Smooth muscle cell (in vitro differentiated cells): ENCODE measurements at regions not wholly inside any gene's neighbourhood (a gene's known extent, or its start where the extent isn't known, plus 50 kb on each side); places are given as distances from the start of the nearest gene placed in this dataset.

Experiments used
- DNase-seq: peaks from one replicate; lab custom pipeline; 2025; ENCODE audit not compliant: unreplicated experiment; lab: John Stamatoyannopoulos, UW
- H2AFZ ChIP-seq: fragments of 200-600 bp; sonication (generic); 2 replicates; pipeline ENCODE4 v1.6.0; 2016; ENCODE audit warnings: antibody characterized with exemption, low read depth, mild to moderate bottlenecking
- H3F3A ChIP-seq: fragments of 200-600 bp; sonication (generic); 2 replicates; pipeline ENCODE4 v1.6.0; 2017; ENCODE audit warnings: antibody characterized with exemption, low read depth
- H3K27ac ChIP-seq: fragments of 200-600 bp; sonication (generic); 2 replicates; pipeline ENCODE4 v1.5.1; 2016; ENCODE audit warnings: low read depth, mild to moderate bottlenecking
- H3K27me3 ChIP-seq: fragments of 200-600 bp; sonication (generic); 2 replicates; pipeline ENCODE4 v1.6.1; 2016; ENCODE audit warnings: low read depth, mild to moderate bottlenecking
- H3K36me3 ChIP-seq: fragments of 200-600 bp; sonication (generic); 2 replicates; pipeline ENCODE4 v1.5.1; 2016; ENCODE audit warnings: low read depth
- H3K4me1 ChIP-seq: fragments of 200-600 bp; sonication (generic); 2 replicates; pipeline ENCODE4 v1.5.1; 2016; ENCODE audit warnings: low read depth
- H3K4me2 ChIP-seq: fragments of 200-600 bp; sonication (generic); 2 replicates; pipeline ENCODE4 v1.6.0; 2016; ENCODE audit warnings: mild to moderate bottlenecking
- H3K4me3 ChIP-seq: fragments of 200-600 bp; sonication (generic); 2 replicates; pipeline ENCODE4 v1.5.1; 2016; ENCODE audit warnings: mild to moderate bottlenecking
- H3K79me2 ChIP-seq: fragments of 200-600 bp; sonication (generic); 2 replicates; pipeline ENCODE4 v1.6.0; 2016; ENCODE audit warnings: low read depth, mild to moderate bottlenecking
- H3K9ac ChIP-seq: fragments of 200-600 bp; sonication (generic); 2 replicates; pipeline ENCODE4 v1.6.0; 2016; ENCODE audit warnings: low read depth
- H3K9me3 ChIP-seq: fragments of 200-600 bp; sonication (generic); replicated peaks from 2 replicates; pipeline ENCODE4 v1.5.1; 2016; ENCODE audit warnings: low read depth
- H4K20me1 ChIP-seq: fragments of 200-600 bp; sonication (generic); 2 replicates; pipeline ENCODE4 v1.6.0; 2016; ENCODE audit warnings: low read depth
- CTCF ChIP-seq: fragments of 200-600 bp; sonication (generic); IDR thresholded peaks from 2 replicates; pipeline ENCODE4 v1.5.1; 2017; ENCODE audit warnings: borderline replicate concordance, mild to moderate bottlenecking, antibody characterized with exemption; ENCODE audit not compliant: insufficient read depth, poor library complexity, severe bottlenecking
- WGBS: methylation state at CpG from one replicate; pipeline ENCODE4 v1.1.7; 2016; ENCODE audit warnings: low lambda C conversion rate; 5-methylcytosine and 5-hydroxymethylcytosine counted together

GRCh38 chr3:118810499-118811035 is 224.1 kb downstream of the IGSF11 start:
- Histone ChIP-seq H3K27me3 (no peaks in the 10 kb centered on the region), H2AFZ (no peak overlapping the region), H3K4me1 (no peaks in the 10 kb centered on the region), H3K36me3 (no peaks in the 10 kb centered on the region), H3K4me3 (no peak overlapping the region), H3K9me3 (no peaks in the 10 kb centered on the region), H3K27ac (no peak overlapping the region), H3K79me2 (no peaks in the 10 kb centered on the region), H3K9ac (no peak overlapping the region), H4K20me1 (no peaks in the 10 kb centered on the region), H3F3A (no peaks in the 10 kb centered on the region), H3K4me2 (no peak overlapping the region)
- no peak for DNase-seq
- TF ChIP-seq CTCF, result no peak
- WGBS, result 92% methylated on average over 10 of the region's 10 CpGs

- DNase-seq, result no peak
- TF ChIP-seq CTCF, result no peak
- Histone ChIP-seq H3K4me3 (no peak overlapping the region), H3K27me3 (no peaks in the 10 kb centered on the region), H3K4me2 (no peak overlapping the region), H3K9me3 (no peaks in the 10 kb centered on the region), H3K4me1 (no peaks in the 10 kb centered on the region), H3K79me2 (no peaks in the 10 kb centered on the region), H3K9ac (no peak overlapping the region), H3F3A (no peaks in the 10 kb centered on the region), H3K36me3 (no peaks in the 10 kb centered on the region), H3K27ac (no peak overlapping the region), H2AFZ (no peak overlapping the region), H4K20me1 (no peaks in the 10 kb centered on the region)
- WGBS, result 86% methylated on average over 3 of the region's 3 CpGs
Measured at GRCh38 chr3:118811236-118811732, 223.4 kb downstream of the IGSF11 start.

GRCh38 chr3:118813472-118813871 is 221.2 kb downstream of the IGSF11 start:
- no peak overlapping the region for H3K9ac ChIP-seq
- TF ChIP-seq CTCF, result no peak
- no peaks in the 10 kb centered on the region for H3K79me2 ChIP-seq
- WGBS, result 85% methylated on average over 4 of the region's 4 CpGs
- H3K36me3 ChIP-seq, result no peaks in the 10 kb centered on the region
- H4K20me1 ChIP-seq, result no peaks in the 10 kb centered on the region
- H2AFZ ChIP-seq, result no peak overlapping the region
- no peaks in the 10 kb centered on the region for H3F3A ChIP-seq
- no peak overlapping the region for H3K27ac ChIP-seq
- no peak overlapping the region for H3K4me2 ChIP-seq
- no peaks in the 10 kb centered on the region for H3K27me3 ChIP-seq
- H3K4me3 ChIP-seq, result no peak overlapping the region
- no peaks in the 10 kb centered on the region for H3K4me1 ChIP-seq
- DNase-seq, result no peak
- no peaks in the 10 kb centered on the region for H3K9me3 ChIP-seq

- 27% methylated on average over 5 of the region's 5 CpGs for WGBS
- no peak for DNase-seq
Measured at GRCh38 chr3:118817748-118818165, 216.9 kb downstream of the IGSF11 start.

More at GRCh38 chr3:118817748-118818165, 216.9 kb downstream of the IGSF11 start:
- Histone ChIP-seq H3F3A (no peaks in the 10 kb centered on the region), H4K20me1 (no peaks in the 10 kb centered on the region), H3K9me3 (no peaks in the 10 kb centered on the region), H3K9ac (peak overlapping the region; percentile 38), H3K27me3 (no peaks in the 10 kb centered on the region), H3K36me3 (no peaks in the 10 kb centered on the region), H3K79me2 (no peaks in the 10 kb centered on the region), H3K4me1 (no peaks in the 10 kb centered on the region), H3K27ac (peak overlapping the region; percentile 63), H3K4me3 (no peak overlapping the region), H2AFZ (peak overlapping the region; percentile 11), H3K4me2 (peak overlapping the region; percentile 28)
- TF ChIP-seq CTCF, result peak; percentile 89
